ENCODE measurements at regions not wholly inside any gene's neighbourhood (a gene's known extent, or its start where the extent isn't known, plus 50 kb on each side); places are given as distances from the start of the nearest gene placed in this dataset.

DNA sequence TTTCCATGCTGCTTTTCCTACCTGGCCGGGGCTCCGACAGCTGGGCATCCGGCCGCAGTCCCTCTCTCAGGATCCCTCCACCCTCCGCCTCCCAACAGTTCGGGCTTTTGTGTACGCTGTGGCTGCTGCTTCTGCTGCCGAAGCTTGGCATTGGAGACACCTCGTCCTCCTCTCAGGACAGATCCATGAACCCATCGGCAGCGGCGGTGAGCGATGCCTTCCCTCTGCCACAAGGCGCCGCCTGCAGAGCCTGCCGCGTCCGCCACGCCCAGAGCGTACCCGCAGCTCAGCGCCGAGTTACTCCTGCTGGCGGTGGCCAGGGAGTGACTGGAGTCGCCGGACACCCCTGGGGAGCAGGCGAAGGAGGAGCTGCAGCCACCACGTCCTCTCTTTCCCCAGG lies 2032.8 kb downstream of the TP53TG3F start:
- TF ChIP-seq, protein P1, sequence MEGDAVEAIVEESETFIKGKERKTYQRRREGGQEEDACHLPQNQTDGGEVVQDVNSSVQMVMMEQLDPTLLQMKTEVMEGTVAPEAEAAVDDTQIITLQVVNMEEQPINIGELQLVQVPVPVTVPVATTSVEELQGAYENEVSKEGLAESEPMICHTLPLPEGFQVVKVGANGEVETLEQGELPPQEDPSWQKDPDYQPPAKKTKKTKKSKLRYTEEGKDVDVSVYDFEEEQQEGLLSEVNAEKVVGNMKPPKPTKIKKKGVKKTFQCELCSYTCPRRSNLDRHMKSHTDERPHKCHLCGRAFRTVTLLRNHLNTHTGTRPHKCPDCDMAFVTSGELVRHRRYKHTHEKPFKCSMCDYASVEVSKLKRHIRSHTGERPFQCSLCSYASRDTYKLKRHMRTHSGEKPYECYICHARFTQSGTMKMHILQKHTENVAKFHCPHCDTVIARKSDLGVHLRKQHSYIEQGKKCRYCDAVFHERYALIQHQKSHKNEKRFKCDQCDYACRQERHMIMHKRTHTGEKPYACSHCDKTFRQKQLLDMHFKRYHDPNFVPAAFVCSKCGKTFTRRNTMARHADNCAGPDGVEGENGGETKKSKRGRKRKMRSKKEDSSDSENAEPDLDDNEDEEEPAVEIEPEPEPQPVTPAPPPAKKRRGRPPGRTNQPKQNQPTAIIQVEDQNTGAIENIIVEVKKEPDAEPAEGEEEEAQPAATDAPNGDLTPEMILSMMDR (optimal IDR thresholded peaks at IDR 0.05 in 1 of 3, IDR thresholded peaks at IDR 0.05 in 1 of 3, conservative IDR thresholded peaks at IDR 0.05 in 1 of 3; ENCODE audit: extremely low read depth in 1 of 3, insufficient read depth in 2 of 3, low read length in 3 of 3) = no peak
- TF ChIP-seq EZH2 (IDR thresholded peaks at IDR 0.05; ENCODE audit: low read length) = no peak

Data from keratinocyte (primary cell).